ENCODE measurements at regions not wholly inside any gene's neighbourhood (a gene's known extent, or its start where the extent isn't known, plus 50 kb on each side); places are given as distances from the start of the nearest gene placed in this dataset.

DNA sequence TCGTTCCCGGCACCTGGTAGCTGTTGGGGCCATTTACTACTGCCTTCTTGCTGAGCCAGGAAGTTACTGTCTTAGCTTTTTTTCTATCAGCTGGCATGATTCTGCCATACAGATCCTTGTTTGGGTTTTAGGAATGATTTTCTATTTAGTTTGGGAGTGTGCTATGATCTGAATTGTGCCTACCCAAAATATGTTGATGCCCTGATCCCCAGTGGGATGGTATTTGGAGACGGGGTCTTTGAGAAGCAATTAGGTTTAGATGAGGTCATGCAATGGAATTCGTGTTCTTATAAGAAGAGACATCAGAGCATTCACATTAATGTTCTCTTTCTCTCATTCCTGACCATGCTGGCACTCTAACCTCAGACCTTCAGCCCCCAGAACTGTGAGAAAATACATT, 59.4 kb upstream of the HS3ST2 start:
- intact Hi-C loops (cut with micrococcal nuclease) = no loop called here
- no peaks in the 10 kb centered on the region for H3K27me3 ChIP-seq (ENCODE audit: control insufficient read depth in 2 of 2, insufficient read depth in 2 of 2, low read length in 2 of 2)
- no peak overlapping the region for H3K4me2 ChIP-seq (ENCODE audit: insufficient read depth, low read length)
- dilution Hi-C loops (cut with MboI; ENCODE audit: extremely low pct_ligation_motif_present, low sequenced_read_pairs) = no loop called here
- FAIRE-seq = no peak
- no peak overlapping the region for H3K4me3 ChIP-seq (replicated peaks in 1 of 3; ENCODE audit: insufficient read depth in 1 of 3, low read depth in 1 of 3, low read length in 3 of 3)
- H4K20me1 ChIP-seq (replicated peaks; ENCODE audit: control insufficient read depth, extremely low read depth, insufficient read depth, low read length) = no peaks in the 10 kb centered on the region
- no peak overlapping the region for H3K9ac ChIP-seq (replicated peaks; ENCODE audit: extremely low read depth, insufficient read depth, low read length)
- ChIA-PET POLR2A (no interaction called here), CTCF (no interaction called here)
- DNase-seq (ENCODE audit: low read depth, low spot score) = no peak
- no peaks in the 10 kb centered on the region for H3K79me2 ChIP-seq (ENCODE audit: control insufficient read depth, insufficient read depth, low read length)
- no peaks in the 10 kb centered on the region for H3K9me1 ChIP-seq (replicated peaks; ENCODE audit: control insufficient read depth, extremely low read depth, insufficient read depth, low read length)
- no peak overlapping the region for H3K27ac ChIP-seq (ENCODE audit: insufficient read depth, low read depth, low read length)
- no TSS peak for BruUV-seq (replicated peaks)
- no peaks in the 10 kb centered on the region for H3K4me1 ChIP-seq (ENCODE audit: control insufficient read depth, extremely low read depth, insufficient read depth, low read length)
- H3K9me3 ChIP-seq (replicated peaks; ENCODE audit: control insufficient read depth, insufficient read depth, low read length) = no peaks in the 10 kb centered on the region
- H3K36me3 ChIP-seq (ENCODE audit: control insufficient read depth in 2 of 2, extremely low read depth in 1 of 2, insufficient read depth in 2 of 2, low read length in 2 of 2) = no peaks in the 10 kb centered on the region
- H2AFZ ChIP-seq (ENCODE audit: low read depth, low read length) = no peak overlapping the region
- TF ChIP-seq, protein P1, sequence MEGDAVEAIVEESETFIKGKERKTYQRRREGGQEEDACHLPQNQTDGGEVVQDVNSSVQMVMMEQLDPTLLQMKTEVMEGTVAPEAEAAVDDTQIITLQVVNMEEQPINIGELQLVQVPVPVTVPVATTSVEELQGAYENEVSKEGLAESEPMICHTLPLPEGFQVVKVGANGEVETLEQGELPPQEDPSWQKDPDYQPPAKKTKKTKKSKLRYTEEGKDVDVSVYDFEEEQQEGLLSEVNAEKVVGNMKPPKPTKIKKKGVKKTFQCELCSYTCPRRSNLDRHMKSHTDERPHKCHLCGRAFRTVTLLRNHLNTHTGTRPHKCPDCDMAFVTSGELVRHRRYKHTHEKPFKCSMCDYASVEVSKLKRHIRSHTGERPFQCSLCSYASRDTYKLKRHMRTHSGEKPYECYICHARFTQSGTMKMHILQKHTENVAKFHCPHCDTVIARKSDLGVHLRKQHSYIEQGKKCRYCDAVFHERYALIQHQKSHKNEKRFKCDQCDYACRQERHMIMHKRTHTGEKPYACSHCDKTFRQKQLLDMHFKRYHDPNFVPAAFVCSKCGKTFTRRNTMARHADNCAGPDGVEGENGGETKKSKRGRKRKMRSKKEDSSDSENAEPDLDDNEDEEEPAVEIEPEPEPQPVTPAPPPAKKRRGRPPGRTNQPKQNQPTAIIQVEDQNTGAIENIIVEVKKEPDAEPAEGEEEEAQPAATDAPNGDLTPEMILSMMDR (IDR thresholded peaks at IDR 0.05; ENCODE audit: extremely low read depth in 1 of 2, insufficient read depth in 1 of 2, low read depth in 1 of 2, low read length in 2 of 2) = no peak
- no peak for TF ChIP-seq JUN (IDR thresholded peaks at IDR 0.05; ENCODE audit: borderline replicate concordance, insufficient read depth, insufficient read length, low read depth)
- no peak for TF ChIP-seq GATA2 (IDR thresholded peaks at IDR 0.05; ENCODE audit: insufficient read depth, insufficient read length, low read depth, low read length)
- TF ChIP-seq MYC (IDR thresholded peaks at IDR 0.05; ENCODE audit: low read depth, low read length) = no peak
- TF ChIP-seq, protein P2, sequence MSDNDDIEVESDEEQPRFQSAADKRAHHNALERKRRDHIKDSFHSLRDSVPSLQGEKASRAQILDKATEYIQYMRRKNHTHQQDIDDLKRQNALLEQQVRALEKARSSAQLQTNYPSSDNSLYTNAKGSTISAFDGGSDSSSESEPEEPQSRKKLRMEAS (IDR thresholded peaks at IDR 0.05; ENCODE audit: insufficient read depth, insufficient read length) = no peak
- TF ChIP-seq FOS (IDR thresholded peaks at IDR 0.05; ENCODE audit: borderline replicate concordance, insufficient read depth, low read length) = no peak
- no peak for TF ChIP-seq POLR2A (IDR thresholded peaks at IDR 0.05; ENCODE audit: low read depth, low read length)
- TF ChIP-seq EZH2 (IDR thresholded peaks at IDR 0.05; ENCODE audit: borderline replicate concordance, low read depth, low read length, severe bottlenecking) = no peak
- TF ChIP-seq POLR2AphosphoS5 (IDR thresholded peaks at IDR 0.05; ENCODE audit: insufficient read depth, low read depth, low read length) = no peak

All from endothelial cell of umbilical vein (primary cell).